GM12878 (cell line): ENCODE measurements at regions not wholly inside any gene's neighbourhood (a gene's known extent, or its start where the extent isn't known, plus 50 kb on each side); places are given as distances from the start of the nearest gene placed in this dataset.

ENCODE experiments used
- ATAC-seq: fragments of 200-7000 bp; cut with Tn5 transposase; 3 replicates; pipeline ENCODE4 v1.9.1; 2020; ENCODE audit warnings: mild to moderate bottlenecking, moderate library complexity
- BruUV-seq: library from RNA; stranded (reverse); fragments of 400-500 nt; replicated peaks from 2 replicates; lab custom pipeline; 2021; lab: Mats Ljungman, UMichigan
- CTCF ChIA-PET: fragments of 300-600 bp; sonication (Branson Sonifier 250); formaldehyde crosslinking; extraction: SDS; loops from one replicate; lab custom pipeline; 2021; ENCODE audit warnings: inconsistent platforms; lab: Yijun Ruan, JAX
- POLR2A ChIA-PET: fragments of 350-600 bp; formaldehyde crosslinking; extraction: SDS; loops from one replicate; lab custom pipeline; 2021; ENCODE audit warnings: inconsistent platforms; lab: Charles Lee
- RAD21 ChIA-PET: fragments of 300-600 bp; sonication (Branson Sonifier 250); formaldehyde crosslinking; loops from one replicate; lab custom pipeline; 2023; ENCODE audit warnings: antibody characterized with exemption; ENCODE audit not compliant: unreplicated experiment; lab: Charles Lee
- SMC1A ChIA-PET: fragments of 300-600 bp; sonication (Branson Sonifier 250); formaldehyde crosslinking; loops from one replicate; lab custom pipeline; 2023; ENCODE audit not compliant: unreplicated experiment, uncharacterized antibody; lab: Charles Lee
- DNase-seq: peaks from one replicate; pipeline ENCODE4 v3.0.0-alpha.2; 2011; ENCODE audit warnings: low read depth, low spot score
- FAIRE-seq: peaks from 3 replicates; lab custom pipeline; 2011; peaks lifted over from hg19 to GRCh38; lab: Jason Lieb, UNC
- H2AFZ ChIP-seq: 2 replicates; pipeline ENCODE4 v1.6.0; 2011; ENCODE audit warnings: low read depth, low read length, control low read depth; ENCODE audit not compliant: control insufficient read depth
- H3K27ac ChIP-seq: 2 replicates; pipeline ENCODE4 v1.5.1; 2011; ENCODE audit warnings: control low read depth; ENCODE audit not compliant: control insufficient read depth, insufficient read depth
- H3K27me3 ChIP-seq, 2 experiments: replicated peaks in 1 of 2; 2 replicates each; pipeline versions ENCODE4 v1.6.0 to v1.6.1; 2011; ENCODE audit warnings: low read length in 1 of 2; ENCODE audit not compliant: control insufficient read depth in 2 of 2, insufficient read depth in 2 of 2
- H3K36me3 ChIP-seq, 2 experiments: 2 replicates each; pipeline ENCODE4 v1.5.1; 2011; ENCODE audit warnings: low read length in 1 of 2; ENCODE audit not compliant: control insufficient read depth in 2 of 2, insufficient read depth in 2 of 2
- H3K4me1 ChIP-seq: 2 replicates; pipeline ENCODE4 v1.6.1; 2011; ENCODE audit warnings: mild to moderate bottlenecking, low read length, moderate library complexity, mixed read lengths; ENCODE audit not compliant: control insufficient read depth, insufficient read depth
- H3K4me2 ChIP-seq: 2 replicates; pipeline ENCODE4 v1.6.0; 2011; ENCODE audit warnings: control low read depth; ENCODE audit not compliant: control insufficient read depth, insufficient read depth
- H3K4me3 ChIP-seq: fragments of 200-600 bp; sonication (generic); 2 replicates; pipeline ENCODE4 v1.5.1; 2016
- H3K79me2 ChIP-seq: 2 replicates; pipeline ENCODE4 v1.6.0; 2011; ENCODE audit warnings: low read length; ENCODE audit not compliant: control insufficient read depth, insufficient read depth
- H3K9ac ChIP-seq: 2 replicates; pipeline ENCODE4 v1.8.0; 2011; ENCODE audit warnings: low read length, control low read depth, mixed read lengths; ENCODE audit not compliant: control insufficient read depth, insufficient read depth
- H3K9me3 ChIP-seq: replicated peaks from 3 replicates; pipeline ENCODE4 v1.5.1; 2011; ENCODE audit warnings: mild to moderate bottlenecking, low read length; ENCODE audit not compliant: control insufficient read depth, insufficient read depth
- H4K20me1 ChIP-seq: 2 replicates; pipeline ENCODE4 v1.6.0; 2011; ENCODE audit not compliant: control insufficient read depth, insufficient read depth
- ASH2L ChIP-seq: fragments of 300-600, 200-600 bp; sonication (generic); IDR thresholded peaks from 2 replicates; pipeline ENCODE4 v1.6.1; 2017; ENCODE audit warnings: low read depth, mild to moderate bottlenecking, borderline replicate concordance
- CHD1 ChIP-seq: IDR thresholded peaks from 2 replicates; pipeline ENCODE4 v1.6.1; 2012; ENCODE audit warnings: low read depth, low read length, improper control_type of control experiment
- GABPA ChIP-seq: IDR thresholded peaks from 2 replicates; pipeline ENCODE4 v1.6.1; 2014; ENCODE audit warnings: antibody characterized with exemption, low read depth, mild to moderate bottlenecking, inconsistent platforms
- HCFC1 ChIP-seq: fragments of 150-350 bp; IDR thresholded peaks from 2 replicates; pipeline ENCODE4 v1.6.1; 2014; ENCODE audit warnings: low read length
- LARP7 ChIP-seq: fragments of 450-650 bp; IDR thresholded peaks from 2 replicates; pipeline ENCODE4 v1.6.1; 2017; ENCODE audit warnings: mild to moderate bottlenecking
- POLR2A ChIP-seq: IDR thresholded peaks from 2 replicates; pipeline ENCODE4 v1.6.1; 2011; ENCODE audit warnings: low read depth, mild to moderate bottlenecking, low read length
- POLR2AphosphoS2 ChIP-seq: IDR thresholded peaks from 2 replicates; pipeline ENCODE4 v1.6.1; 2011; ENCODE audit warnings: low read depth, mild to moderate bottlenecking, low read length, improper control_type of control experiment, moderate library complexity
- POU2F2 ChIP-seq: IDR thresholded peaks from 3 replicates; pipeline ENCODE4 v1.6.1; 2011; ENCODE audit warnings: low read depth, mild to moderate bottlenecking, low read length, borderline replicate concordance
- STAT1 ChIP-seq: fragments of 450-650 bp; conservative IDR thresholded peaks from 2 replicates; pipeline ENCODE4 v1.6.1; 2014; ENCODE audit warnings: antibody characterized with exemption, mild to moderate bottlenecking
- TARDBP ChIP-seq: IDR thresholded peaks from 2 replicates; pipeline ENCODE4 v1.6.1; 2016; ENCODE audit warnings: borderline replicate concordance
- ZBED1 ChIP-seq: IDR thresholded peaks from 2 replicates; pipeline ENCODE4 v1.6.1; 2016; ENCODE audit warnings: borderline replicate concordance
- ZNF384 ChIP-seq: IDR thresholded peaks from 2 replicates; pipeline ENCODE4 v1.6.1; 2012; ENCODE audit warnings: low read depth, mild to moderate bottlenecking, low read length, improper control_type of control experiment, borderline replicate concordance
- ZSCAN29 ChIP-seq: fragments of 450-650 bp; IDR thresholded peaks from 2 replicates; pipeline ENCODE4 v1.6.1; 2017; ENCODE audit warnings: mild to moderate bottlenecking, moderate library complexity
- WGBS: methylation state at CpG from one replicate; pipeline ENCODE4 v1.1.6; 2016; ENCODE audit warnings: low lambda C conversion rate; ENCODE audit not compliant: insufficient replicate concordance, insufficient coverage; ENCODE audit errors: missing lambda C conversion rate; 5-methylcytosine and 5-hydroxymethylcytosine counted together
- in situ Hi-C: fragments of 300-500 bp; cut with MboI; formaldehyde crosslinking; loops from 9 replicates; pipeline ENCODE4 v1.14.3; 2018; ENCODE audit warnings: mixed read lengths
- intact Hi-C: fragments of 100-400 bp; cut with micrococcal nuclease; formaldehyde crosslinking; loops from one replicate; pipeline ENCODE4 v1.14.2; 2022; ENCODE audit not compliant: unreplicated experiment
- TF ChIP-seq, protein P1 (sequence below): IDR thresholded peaks from 2 replicates; pipeline ENCODE4 v1.6.1; 2012; ENCODE audit warnings: low read depth, low read length, improper control_type of control experiment
- TF ChIP-seq, protein P2 (sequence below): fragments of 450-650 bp; IDR thresholded peaks from 2 replicates; pipeline ENCODE4 v1.6.1; 2017; ENCODE audit warnings: mild to moderate bottlenecking, moderate library complexity

DNA sequence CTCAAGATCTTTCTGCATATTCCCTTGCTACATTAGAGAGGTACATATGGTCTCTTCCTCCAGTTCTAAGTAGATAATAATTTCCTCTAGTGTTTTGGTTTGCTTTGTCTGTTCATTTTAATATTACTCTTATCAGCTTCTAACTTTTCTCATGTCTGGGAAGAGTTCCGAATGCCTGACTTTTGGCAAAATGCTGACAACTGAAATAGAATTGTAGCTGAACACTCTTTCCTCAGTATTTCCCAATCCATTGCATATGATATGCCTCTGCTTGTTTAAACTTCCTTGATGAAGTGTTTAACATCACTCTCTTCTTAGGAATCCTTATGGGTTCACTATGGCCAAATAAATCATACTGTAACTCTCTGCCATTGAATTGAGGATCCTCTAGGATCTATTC is 1510.1 kb downstream of the MRPL39 start:
- H3K36me3 ChIP-seq, result no peaks in the 10 kb centered on the region
- no peak overlapping the region for H3K27ac ChIP-seq
- RAD21 ChIA-PET, result no interaction called here
- H3K79me2 ChIP-seq, result no peaks in the 10 kb centered on the region
- no peaks in the 10 kb centered on the region for H3K27me3 ChIP-seq
- intact Hi-C loops (no loop called here), in situ Hi-C loops (no loop called here)
- SMC1A ChIA-PET, result no interaction called here
- CTCF ChIA-PET, result no interaction called here
- POLR2A ChIA-PET, result no interaction called here
- no peaks in the 10 kb centered on the region for H4K20me1 ChIP-seq
- 0% methylated on average over 1 of the region's 1 CpG for WGBS
- ATAC-seq, result no peak
- FAIRE-seq, result no peak
- BruUV-seq, result no TSS peak
- H3K9ac ChIP-seq, result no peak overlapping the region
- H3K4me1 ChIP-seq, result no peaks in the 10 kb centered on the region
- TF ChIP-seq HCFC1, result no peak
- TF ChIP-seq, protein P1, sequence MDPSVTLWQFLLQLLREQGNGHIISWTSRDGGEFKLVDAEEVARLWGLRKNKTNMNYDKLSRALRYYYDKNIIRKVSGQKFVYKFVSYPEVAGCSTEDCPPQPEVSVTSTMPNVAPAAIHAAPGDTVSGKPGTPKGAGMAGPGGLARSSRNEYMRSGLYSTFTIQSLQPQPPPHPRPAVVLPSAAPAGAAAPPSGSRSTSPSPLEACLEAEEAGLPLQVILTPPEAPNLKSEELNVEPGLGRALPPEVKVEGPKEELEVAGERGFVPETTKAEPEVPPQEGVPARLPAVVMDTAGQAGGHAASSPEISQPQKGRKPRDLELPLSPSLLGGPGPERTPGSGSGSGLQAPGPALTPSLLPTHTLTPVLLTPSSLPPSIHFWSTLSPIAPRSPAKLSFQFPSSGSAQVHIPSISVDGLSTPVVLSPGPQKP, result no peak
- TF ChIP-seq ZNF384, result no peak
- no peak for TF ChIP-seq ASH2L
- TF ChIP-seq POU2F2, result no peak
- no peak for TF ChIP-seq ZSCAN29
- TF ChIP-seq ZBED1, result no peak
- no peak overlapping the region for H2AFZ ChIP-seq
- no peak overlapping the region for H3K4me3 ChIP-seq
- no peaks in the 10 kb centered on the region for H3K9me3 ChIP-seq
- DNase-seq, result no peak
- H3K4me2 ChIP-seq, result no peak overlapping the region

DNA sequence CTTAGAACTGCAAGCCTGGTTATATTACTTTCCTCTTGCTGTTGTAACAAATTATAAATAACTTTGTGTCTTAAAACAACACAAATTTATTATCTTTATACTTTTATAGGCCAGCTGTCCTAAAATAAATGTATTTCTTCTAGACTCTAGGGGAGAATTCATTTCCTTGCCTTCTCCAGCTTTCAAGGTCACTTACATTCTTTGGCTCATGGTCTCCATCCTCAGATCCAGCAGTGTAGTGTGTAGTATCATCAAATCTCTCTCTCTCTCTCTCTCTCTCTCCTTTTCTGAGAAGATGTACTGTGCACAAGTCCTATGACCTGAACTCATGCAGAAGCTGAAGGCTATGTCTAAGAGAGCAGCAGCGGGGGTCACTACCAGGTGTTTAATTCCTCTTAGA is 1510.6 kb downstream of the MRPL39 start:
- Histone ChIP-seq H3K79me2 (no peaks in the 10 kb centered on the region), H3K4me2 (no peak overlapping the region), H3K9me3 (no peaks in the 10 kb centered on the region), H3K4me1 (no peaks in the 10 kb centered on the region), H3K4me3 (no peak overlapping the region), H4K20me1 (no peaks in the 10 kb centered on the region), H3K27me3 (no peaks in the 10 kb centered on the region), H2AFZ (no peak overlapping the region), H3K9ac (no peak overlapping the region), H3K27ac (no peak overlapping the region), H3K36me3 (no peaks in the 10 kb centered on the region)
- ChIA-PET SMC1A (no interaction called here), CTCF (no interaction called here), RAD21 (no interaction called here), POLR2A (no interaction called here)
- intact Hi-C loops, result no loop called here
- in situ Hi-C loops, result no loop called here
- DNase-seq (no peak), FAIRE-seq (no peak), ATAC-seq (no peak)
- BruUV-seq, result no TSS peak
- WGBS, result 38% methylated on average over 1 of the region's 1 CpG
- TF ChIP-seq POLR2AphosphoS2 (no peak), LARP7 (no peak), GABPA (no peak), POLR2A (no peak), STAT1 (no peak), CHD1 (no peak), TARDBP (no peak), ASH2L (no peak)
- TF ChIP-seq, protein P2, sequence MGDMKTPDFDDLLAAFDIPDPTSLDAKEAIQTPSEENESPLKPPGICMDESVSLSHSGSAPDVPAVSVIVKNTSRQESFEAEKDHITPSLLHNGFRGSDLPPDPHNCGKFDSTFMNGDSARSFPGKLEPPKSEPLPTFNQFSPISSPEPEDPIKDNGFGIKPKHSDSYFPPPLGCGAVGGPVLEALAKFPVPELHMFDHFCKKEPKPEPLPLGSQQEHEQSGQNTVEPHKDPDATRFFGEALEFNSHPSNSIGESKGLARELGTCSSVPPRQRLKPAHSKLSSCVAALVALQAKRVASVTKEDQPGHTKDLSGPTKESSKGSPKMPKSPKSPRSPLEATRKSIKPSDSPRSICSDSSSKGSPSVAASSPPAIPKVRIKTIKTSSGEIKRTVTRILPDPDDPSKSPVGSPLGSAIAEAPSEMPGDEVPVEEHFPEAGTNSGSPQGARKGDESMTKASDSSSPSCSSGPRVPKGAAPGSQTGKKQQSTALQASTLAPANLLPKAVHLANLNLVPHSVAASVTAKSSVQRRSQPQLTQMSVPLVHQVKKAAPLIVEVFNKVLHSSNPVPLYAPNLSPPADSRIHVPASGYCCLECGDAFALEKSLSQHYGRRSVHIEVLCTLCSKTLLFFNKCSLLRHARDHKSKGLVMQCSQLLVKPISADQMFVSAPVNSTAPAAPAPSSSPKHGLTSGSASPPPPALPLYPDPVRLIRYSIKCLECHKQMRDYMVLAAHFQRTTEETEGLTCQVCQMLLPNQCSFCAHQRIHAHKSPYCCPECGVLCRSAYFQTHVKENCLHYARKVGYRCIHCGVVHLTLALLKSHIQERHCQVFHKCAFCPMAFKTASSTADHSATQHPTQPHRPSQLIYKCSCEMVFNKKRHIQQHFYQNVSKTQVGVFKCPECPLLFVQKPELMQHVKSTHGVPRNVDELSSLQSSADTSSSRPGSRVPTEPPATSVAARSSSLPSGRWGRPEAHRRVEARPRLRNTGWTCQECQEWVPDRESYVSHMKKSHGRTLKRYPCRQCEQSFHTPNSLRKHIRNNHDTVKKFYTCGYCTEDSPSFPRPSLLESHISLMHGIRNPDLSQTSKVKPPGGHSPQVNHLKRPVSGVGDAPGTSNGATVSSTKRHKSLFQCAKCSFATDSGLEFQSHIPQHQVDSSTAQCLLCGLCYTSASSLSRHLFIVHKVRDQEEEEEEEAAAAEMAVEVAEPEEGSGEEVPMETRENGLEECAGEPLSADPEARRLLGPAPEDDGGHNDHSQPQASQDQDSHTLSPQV, result no peak
